GM21423 (cell line): ENCODE measurements at regions not wholly inside any gene's neighbourhood (a gene's known extent, or its start where the extent isn't known, plus 50 kb on each side); places are given as distances from the start of the nearest gene placed in this dataset.
"Not testable (repeated sequence)": the region's sequence is repeated elsewhere in the genome, so short reads cannot be mapped to it uniquely, and the experiment has no call there.

Experiments
- ATAC-seq: cut with Tn5 transposase; IDR thresholded peaks from one replicate; pipeline ENCODE4 v1.9.1; 2021; ENCODE audit warnings: mild to moderate bottlenecking, moderate library complexity; ENCODE audit not compliant: unreplicated experiment

GRCh38 chr19:30066781-30067759 is 125.0 kb downstream of the URI1 start:
- no peak for ATAC-seq

- not testable (repeated sequence) for ATAC-seq
These were observed 126.0 kb downstream of the URI1 start for GRCh38 chr19:30067956-30068506.

- ATAC-seq, result no peak
These were observed 126.7 kb downstream of the URI1 start for GRCh38 chr19:30068528-30069395.

- ATAC-seq, result no peak
These were observed 127.6 kb downstream of the URI1 start for GRCh38 chr19:30069535-30070197.

- no peak for ATAC-seq
These were observed 128.3 kb downstream of the URI1 start for GRCh38 chr19:30070198-30070967.

GRCh38 chr19:30070968-30071632 is 129.1 kb downstream of the URI1 start:
- no peak for ATAC-seq

- no peak for ATAC-seq
These were observed 129.8 kb downstream of the URI1 start for GRCh38 chr19:30071871-30072270.

- ATAC-seq, result no peak
These were observed 131.3 kb downstream of the URI1 start for GRCh38 chr19:30073152-30074000.

GRCh38 chr19:30074096-30074495 is 132.1 kb downstream of the URI1 start:
- no peak for ATAC-seq

GRCh38 chr19:30074741-30075715 is 133.0 kb downstream of the URI1 start:
- ATAC-seq, result no peak

- ATAC-seq, result no peak
These were observed 134.1 kb downstream of the URI1 start for GRCh38 chr19:30076101-30076551.

- no peak for ATAC-seq
These were observed 135.0 kb downstream of the URI1 start for GRCh38 chr19:30076751-30077670.

GRCh38 chr19:30077851-30078355 is 135.9 kb downstream of the URI1 start:
- ATAC-seq, result no peak

GRCh38 chr19:30078381-30078910 is 136.4 kb downstream of the URI1 start:
- ATAC-seq, result no peak

- ATAC-seq, result no peak
These were observed 137.2 kb downstream of the URI1 start for GRCh38 chr19:30079200-30079599.

GRCh38 chr19:30082168-30082567 is 140.1 kb downstream of the URI1 start:
- no peak for ATAC-seq
